ENCODE measurements at regions not wholly inside any gene's neighbourhood (a gene's known extent, or its start where the extent isn't known, plus 50 kb on each side); places are given as distances from the start of the nearest gene placed in this dataset.

GRCh38 chr6:145547594-145548335 is 187.6 kb downstream of the EPM2A start:
- Histone ChIP-seq H3K4me1 (no peaks in the 10 kb centered on the region), H3K27me3 (no peaks in the 10 kb centered on the region), H3K36me3 (no peaks in the 10 kb centered on the region), H3K9me3 (no peaks in the 10 kb centered on the region), H3K27ac (no peak overlapping the region), H3K4me3 (no peak overlapping the region)
- ATAC-seq (ENCODE audit: low FRiP score in 2 of 2) (no peak), DNase-seq (no peak)
- no peak for TF ChIP-seq POLR2AphosphoS5 (IDR thresholded peaks at IDR 0.05)
- TF ChIP-seq EP300 (IDR thresholded peaks at IDR 0.05): no peak
- no peak for TF ChIP-seq CTCF (IDR thresholded peaks at IDR 0.05)
- TF ChIP-seq POLR2A (IDR thresholded peaks at IDR 0.05): no peak
- 83 to 86% methylated on average over 4 of the region's 4 CpGs for WGBS, 2 donors

GRCh38 chr6:145548933-145549648 is 186.2 kb downstream of the EPM2A start:
- Histone ChIP-seq H3K36me3 (no peaks in the 10 kb centered on the region), H3K27ac (no peak overlapping the region), H3K4me3 (no peak overlapping the region), H3K4me1 (no peaks in the 10 kb centered on the region), H3K9me3 (no peaks in the 10 kb centered on the region), H3K27me3 (no peaks in the 10 kb centered on the region)
- ATAC-seq (ENCODE audit: low FRiP score in 2 of 2) (no peak), DNase-seq (no peak)
- WGBS, 2 donors: 49 to 56% methylated on average over 3 of the region's 3 CpGs
- TF ChIP-seq POLR2AphosphoS5 (IDR thresholded peaks at IDR 0.05): no peak
- TF ChIP-seq EP300 (IDR thresholded peaks at IDR 0.05): no peak
- TF ChIP-seq POLR2A (IDR thresholded peaks at IDR 0.05): no peak
- TF ChIP-seq CTCF (IDR thresholded peaks at IDR 0.05): no peak

- Histone ChIP-seq H3K27ac (no peak overlapping the region), H3K9me3 (no peaks in the 10 kb centered on the region), H3K27me3 (no peaks in the 10 kb centered on the region), H3K36me3 (no peaks in the 10 kb centered on the region), H3K4me1 (peaks cover 0 to 1% (median 0%) of the 10 kb centered on the region in 4 donors), H3K4me3 (no peak overlapping the region)
- TF ChIP-seq POLR2A (IDR thresholded peaks at IDR 0.05) (no peak), EP300 (IDR thresholded peaks at IDR 0.05) (no peak), POLR2AphosphoS5 (IDR thresholded peaks at IDR 0.05) (no peak), CTCF (IDR thresholded peaks at IDR 0.05) (no peak)
- ATAC-seq (ENCODE audit: low FRiP score in 2 of 2): no peak
- no peak for DNase-seq
Observed at GRCh38 chr6:145551164-145551563, 184.2 kb downstream of the EPM2A start.

GRCh38 chr6:145555084-145555483 is 180.2 kb downstream of the EPM2A start:
- H3K36me3 ChIP-seq: no peaks in the 10 kb centered on the region
- H3K4me1 ChIP-seq: peaks cover 0 to 4% (median 0%) of the 10 kb centered on the region in 4 donors
- H3K9me3 ChIP-seq: no peaks in the 10 kb centered on the region
- ATAC-seq (ENCODE audit: low FRiP score in 2 of 2): no peak
- H3K27me3 ChIP-seq: no peaks in the 10 kb centered on the region
- no peak for TF ChIP-seq POLR2AphosphoS5 (IDR thresholded peaks at IDR 0.05)
- TF ChIP-seq POLR2A (IDR thresholded peaks at IDR 0.05): no peak
- TF ChIP-seq CTCF (IDR thresholded peaks at IDR 0.05): no peak
- no peak for TF ChIP-seq EP300 (IDR thresholded peaks at IDR 0.05)
- H3K27ac ChIP-seq: no peak overlapping the region
- H3K4me3 ChIP-seq: no peak overlapping the region
- 79 to 87% methylated on average over 1 of the region's 1 CpG for WGBS, 2 donors
- no peak for DNase-seq

Data from upper lobe of left lung (tissue), 6 donors.